HG03025 (cell line): ENCODE measurements at regions not wholly inside any gene's neighbourhood (a gene's known extent, or its start where the extent isn't known, plus 50 kb on each side); places are given as distances from the start of the nearest gene placed in this dataset.

Source experiments
- ATAC-seq: cut with Tn5 transposase; IDR thresholded peaks from one replicate; pipeline ENCODE4 v1.9.1; 2021; ENCODE audit warnings: mild to moderate bottlenecking, moderate library complexity; ENCODE audit not compliant: unreplicated experiment, low FRiP score

DNA sequence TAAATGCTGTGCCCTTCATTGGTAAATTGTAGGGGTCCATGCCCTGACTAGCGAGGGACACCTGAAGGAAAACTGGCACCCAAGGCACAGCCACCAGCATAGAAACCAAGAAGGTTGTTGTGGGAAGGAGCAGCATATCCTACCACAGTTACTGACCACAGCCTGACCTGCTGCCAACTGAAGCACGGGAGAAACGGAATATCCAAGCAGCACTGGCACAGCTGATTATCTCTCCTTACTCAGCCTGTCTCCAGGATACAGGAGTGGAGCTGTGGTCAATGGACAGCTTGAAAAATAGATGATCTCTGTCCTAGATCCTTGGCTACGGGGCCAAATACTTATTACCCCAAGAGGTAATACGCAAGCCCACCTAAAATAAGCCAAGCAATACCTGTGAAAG lies 164.5 kb downstream of the ATPSCKMT start:
- ATAC-seq: no peak

DNA sequence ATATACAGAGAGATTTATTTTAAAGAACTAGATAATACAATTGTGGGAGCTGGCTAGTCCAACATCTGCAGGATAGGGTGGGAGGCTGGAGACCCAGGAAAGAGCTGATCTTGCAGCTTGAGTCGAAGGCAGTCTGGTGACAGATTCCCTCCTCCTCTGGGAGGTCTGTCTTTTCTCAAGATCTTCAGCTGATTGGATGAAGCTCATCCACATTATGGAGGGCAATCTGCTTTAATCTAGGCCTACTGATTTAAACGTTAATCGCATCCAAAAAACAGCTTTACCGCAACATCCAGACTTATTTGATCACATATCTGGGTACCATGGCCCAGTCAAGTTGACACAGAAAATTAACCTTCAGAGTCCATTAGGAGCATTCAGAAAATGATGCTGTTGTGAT lies 168.1 kb downstream of the ATPSCKMT start:
- ATAC-seq: no peak

DNA sequence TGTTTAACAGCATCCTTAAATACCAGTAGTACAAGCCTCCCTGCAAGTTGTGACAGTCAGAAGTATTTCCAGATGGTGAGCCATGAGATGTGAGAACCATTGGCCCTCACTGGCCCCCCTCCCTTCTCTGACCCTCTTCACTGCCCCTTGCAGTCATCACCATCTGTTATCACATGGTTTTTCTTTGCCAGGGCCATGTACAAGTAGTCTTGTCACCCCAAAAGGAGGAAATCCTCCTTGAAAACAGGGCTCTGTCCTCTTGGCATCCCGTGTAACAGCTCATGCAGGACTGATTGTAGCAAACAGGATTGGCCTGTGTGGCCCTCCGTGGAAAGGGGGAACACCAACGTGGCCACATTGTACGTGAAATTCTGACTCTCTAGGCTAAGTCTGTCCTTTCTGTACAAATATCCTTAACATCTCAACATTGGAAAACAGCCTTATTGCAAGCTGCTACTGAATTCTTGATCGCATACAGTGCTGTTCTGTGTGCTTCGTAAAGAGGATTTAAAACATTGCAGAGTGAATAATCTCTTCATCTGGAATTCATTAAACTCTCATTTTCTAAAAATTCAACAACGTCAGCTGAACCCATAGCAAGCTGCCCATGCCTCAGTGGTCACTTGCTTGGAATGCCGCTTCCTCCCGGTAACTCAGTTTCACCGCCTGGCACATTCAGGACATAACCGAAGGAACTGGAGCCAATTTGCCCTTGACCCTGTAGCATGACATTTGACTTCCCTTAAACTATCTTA lies 171.7 kb downstream of the ATPSCKMT start:
- no peak for ATAC-seq

DNA sequence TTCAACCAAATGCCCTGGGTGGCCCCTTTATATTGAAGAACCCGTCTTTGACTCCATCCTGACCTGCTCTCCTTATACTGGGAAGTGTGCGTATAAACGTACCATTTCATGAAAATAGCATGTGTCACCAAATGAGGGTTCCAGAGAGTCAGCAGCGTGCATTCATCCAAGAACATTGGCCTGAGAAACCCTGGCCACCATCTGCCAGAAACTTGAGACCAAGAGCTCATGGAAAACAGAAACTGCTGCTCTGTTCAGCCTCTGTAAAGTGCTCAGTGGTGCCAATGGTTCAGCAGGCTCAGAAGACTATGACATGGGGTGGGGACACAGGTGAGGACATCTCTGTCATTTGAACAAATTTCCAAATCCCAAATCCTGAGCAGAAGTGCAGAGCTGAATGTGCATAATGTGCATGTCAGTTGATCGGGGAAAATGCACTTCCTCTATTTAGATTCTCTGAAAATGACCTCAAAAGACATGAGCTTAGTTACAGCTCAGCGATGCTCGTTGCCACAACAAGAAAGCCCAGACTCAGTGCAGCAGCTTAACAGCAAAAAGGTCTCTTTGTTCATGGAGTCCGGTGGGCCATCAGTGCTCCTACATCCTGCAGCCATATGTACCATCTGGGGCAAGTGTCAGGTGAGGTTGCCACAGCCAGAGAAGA lies 176.1 kb downstream of the ATPSCKMT start:
- no peak for ATAC-seq

DNA sequence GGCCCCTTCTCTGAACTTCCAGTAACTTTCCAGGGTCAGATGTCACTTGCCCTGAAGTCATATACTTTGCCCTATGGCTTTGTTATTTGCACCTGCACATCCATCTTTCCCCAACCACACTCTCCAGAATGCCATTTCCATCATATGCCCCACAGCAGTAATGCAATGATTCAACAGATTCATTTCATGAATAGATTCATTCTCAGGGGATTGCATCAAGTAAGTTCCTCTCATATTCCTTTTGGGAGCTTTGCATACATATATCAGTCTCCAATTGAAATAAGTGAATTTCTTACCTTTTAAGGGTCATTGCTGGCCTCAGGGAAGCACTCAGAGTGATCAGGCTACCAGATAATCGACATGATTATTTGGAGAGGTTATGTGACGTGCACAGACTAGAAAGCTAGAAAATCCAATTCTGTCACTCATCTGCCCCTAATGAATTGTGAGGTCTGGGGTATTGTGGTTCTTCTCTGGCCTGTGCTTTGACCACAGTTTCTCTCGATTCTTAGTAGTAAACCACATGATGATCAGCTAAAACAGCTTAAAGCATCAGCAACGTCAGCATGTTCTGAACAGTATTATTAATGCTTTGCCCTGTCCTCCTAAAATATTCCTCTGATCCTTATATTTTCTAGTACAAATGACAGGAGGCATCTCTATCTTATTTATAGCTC lies 179.9 kb downstream of the ATPSCKMT start:
- ATAC-seq: no peak

DNA sequence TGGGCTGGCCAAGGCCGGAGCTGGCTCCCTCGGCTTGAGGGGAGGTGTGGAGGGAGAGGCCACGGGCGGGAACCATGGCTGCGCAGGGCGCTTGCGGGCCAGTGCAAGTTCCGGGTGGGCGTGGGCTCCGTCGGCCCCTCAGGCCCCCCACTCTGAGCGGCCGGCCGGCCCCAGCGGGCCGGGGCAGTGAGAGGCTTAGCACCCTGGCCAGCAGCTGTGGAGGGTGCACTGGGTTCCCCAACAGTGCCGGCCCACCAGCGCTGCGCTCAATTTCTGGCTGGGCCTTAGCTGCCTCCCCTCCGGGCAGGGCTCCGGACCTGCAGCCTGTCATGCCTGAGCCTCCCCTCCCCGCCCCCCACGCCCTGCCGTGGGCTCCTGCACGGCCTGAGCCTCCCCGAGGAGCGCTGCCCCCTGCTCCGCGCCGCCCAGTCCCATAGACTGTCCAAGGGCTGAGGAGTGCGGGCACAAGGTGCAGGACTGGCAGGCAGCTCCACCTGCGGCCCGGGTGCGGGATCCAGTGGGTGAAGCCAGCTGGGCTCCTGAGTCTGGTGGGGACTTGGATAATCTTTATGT lies 184.2 kb downstream of the ATPSCKMT start:
- no peak for ATAC-seq

DNA sequence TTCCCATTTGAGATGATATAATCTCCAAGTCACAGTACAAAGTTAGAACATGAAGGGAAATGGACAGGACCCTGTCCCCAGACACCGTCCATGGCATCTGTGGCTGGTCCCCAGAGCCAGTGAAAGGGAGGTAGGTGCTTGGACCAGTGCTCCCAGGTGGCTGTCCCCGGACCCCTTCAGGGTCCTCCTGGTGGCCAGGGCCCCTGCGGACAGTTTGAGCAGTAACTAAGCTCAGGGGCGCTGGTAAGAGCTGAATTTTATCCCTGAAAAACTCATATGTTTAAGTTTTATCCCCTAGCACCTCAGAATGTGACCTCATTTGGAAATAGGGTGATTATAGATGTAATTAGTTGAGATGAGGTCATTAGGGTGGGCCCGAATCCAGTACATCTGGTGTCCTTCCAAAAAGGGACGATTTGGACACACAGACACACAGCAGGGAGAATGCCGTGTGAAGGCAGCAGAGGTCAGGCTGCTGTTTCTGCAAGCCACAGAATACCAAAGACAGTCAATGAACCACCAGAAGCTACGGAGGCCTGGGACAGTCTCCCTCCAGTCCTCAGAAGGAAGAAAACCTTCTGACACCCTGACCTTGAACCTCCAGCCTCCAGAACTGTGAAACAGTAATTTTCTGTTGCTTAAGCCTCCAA lies 185.0 kb downstream of the ATPSCKMT start:
- ATAC-seq: no peak

DNA sequence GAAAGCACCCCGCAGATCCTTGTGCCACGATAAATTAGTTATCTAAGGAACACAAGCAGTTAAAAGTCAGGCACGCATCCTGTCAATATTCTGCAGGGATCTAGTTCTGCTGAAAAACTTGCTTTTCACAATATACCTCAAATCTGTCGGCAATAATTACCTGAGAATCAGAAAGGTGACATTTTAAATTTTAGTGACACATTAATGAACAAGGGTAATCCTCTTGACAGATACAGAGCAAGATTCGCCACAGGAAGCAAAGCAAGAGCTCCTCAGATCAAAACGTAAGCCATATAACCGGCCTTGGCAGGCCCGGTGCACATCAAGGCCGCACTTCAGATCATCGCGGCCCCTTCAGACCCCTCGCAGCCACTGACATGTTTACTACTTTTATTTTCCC lies 185.7 kb downstream of the ATPSCKMT start:
- no peak for ATAC-seq

DNA sequence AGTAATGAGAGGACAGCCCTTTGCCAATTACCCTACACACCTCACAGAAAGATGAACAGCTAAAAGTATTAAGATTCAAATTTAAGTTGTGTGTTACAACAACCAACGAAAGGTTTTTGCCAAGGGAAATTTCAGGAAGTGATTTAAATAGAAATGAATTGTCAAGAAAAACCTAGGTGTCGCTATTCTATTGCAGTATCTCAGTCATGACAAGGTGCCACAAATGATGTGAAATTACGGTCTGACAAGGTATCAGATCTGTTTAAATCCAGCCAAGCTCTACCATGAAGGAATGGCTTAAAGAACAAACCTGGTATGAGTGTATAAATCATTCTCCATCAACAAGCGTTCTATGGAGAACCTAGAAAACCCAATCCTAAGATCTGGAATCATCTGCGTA lies 189.7 kb downstream of the ATPSCKMT start:
- no peak for ATAC-seq

DNA sequence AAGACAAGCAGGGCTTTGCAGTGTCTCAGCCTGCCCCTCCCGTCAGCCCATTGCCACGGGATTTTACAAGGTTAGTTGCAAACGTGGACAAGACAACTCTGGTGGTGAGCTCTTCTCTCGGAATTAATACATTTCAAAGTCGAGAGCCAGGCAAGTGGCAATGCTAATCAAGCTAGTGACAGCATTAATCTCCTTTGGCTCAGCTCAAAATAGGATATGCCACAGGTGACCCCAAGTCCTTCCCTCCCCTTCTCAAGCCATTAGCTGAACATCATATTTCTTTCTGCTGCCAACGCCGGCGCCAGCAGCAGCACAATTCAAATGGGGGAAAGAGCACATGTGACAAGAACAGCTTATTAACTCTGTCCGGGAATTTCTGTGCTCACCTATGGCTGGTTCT lies 190.1 kb downstream of the ATPSCKMT start:
- ATAC-seq: no peak

DNA sequence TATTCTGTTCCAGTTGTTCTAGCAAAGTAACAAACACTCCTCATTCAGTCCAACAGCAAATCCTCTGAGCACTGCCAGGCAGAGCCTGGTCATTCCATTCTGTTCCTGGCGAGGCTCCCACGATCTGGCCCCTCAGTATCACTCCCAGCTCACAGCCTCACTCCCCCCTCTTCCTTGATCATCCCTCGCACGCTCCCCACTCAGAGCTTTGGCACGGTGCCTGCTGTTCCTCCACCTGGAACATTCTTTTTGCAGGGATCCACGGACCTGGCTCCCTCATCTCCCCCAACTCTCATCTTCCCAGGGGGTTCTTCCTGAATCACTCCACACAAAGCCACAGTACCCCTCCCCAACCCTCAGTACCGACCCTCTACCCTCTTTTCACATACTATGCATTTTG lies 192.3 kb downstream of the ATPSCKMT start:
- ATAC-seq: no peak

DNA sequence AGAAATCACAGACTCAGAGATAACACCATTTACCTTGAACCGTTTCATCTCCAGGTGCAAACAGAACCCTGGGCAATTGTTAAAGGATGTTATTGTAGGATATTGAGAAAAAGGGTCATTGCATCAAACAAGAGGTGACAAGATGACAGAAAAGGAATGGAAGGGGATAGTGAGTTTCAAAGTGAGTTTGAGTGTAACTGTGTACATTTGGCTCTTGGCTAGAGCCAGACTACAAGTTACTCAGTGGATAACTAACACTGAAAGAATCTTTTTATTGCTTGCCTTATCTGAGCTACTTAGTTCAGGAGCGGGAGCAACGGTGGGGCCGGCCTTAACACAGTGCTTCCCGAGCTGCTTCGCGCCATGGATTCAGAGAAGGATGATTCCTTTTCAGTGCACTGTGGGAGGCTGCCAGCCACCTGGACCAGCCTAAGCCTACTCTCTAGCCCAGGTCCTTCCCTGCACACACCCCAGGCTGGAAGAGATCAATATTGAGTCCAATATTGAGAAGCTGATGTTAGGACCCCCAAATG lies 193.4 kb downstream of the ATPSCKMT start:
- ATAC-seq: no peak

DNA sequence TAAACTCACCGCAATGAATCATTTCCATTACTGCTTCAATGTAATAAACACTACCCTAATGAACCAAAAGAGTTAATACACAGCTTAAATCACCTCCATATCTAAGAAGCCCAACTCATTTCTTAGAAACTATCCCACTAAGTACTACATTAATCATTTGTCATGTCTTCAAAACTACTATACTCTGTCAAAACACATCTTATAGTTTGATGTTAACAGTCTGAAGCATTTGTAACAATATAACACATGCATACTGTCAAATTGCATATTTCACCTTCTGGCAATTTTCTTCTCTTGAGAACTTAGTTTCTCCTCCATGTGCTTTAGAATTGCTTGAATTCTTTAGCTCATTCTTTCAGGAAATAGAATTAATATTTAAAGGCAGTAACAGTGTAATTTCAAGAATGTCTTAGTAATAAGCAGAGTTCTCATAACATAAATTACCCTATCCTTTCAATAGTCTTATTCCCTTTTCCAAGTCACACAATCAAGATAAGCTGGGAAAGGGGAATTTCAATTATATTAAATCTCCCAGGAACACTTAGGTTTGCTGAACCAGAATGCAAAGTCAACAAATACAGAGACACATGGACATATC lies 199.7 kb downstream of the ATPSCKMT start:
- ATAC-seq: no peak

DNA sequence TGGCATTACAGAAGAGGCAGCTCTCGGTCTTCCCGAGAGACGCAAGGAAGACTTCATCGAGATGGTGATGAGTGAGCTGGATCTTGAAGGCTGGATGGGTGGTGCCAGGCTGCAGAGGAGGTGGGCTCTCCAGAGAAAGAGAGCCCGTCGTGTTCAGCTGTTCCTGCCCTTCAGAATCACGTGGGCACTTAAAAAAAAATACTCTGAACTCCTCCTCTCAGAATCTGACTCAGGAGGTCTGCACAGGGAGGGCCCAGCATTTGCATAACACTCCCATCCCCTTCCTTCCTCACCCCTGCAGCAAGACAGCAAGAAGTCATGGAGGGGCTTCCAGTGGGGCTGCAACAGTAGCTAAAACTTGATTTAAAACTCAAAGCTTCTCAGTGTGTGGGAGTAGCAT lies 203.0 kb downstream of the ATPSCKMT start:
- ATAC-seq: no peak

DNA sequence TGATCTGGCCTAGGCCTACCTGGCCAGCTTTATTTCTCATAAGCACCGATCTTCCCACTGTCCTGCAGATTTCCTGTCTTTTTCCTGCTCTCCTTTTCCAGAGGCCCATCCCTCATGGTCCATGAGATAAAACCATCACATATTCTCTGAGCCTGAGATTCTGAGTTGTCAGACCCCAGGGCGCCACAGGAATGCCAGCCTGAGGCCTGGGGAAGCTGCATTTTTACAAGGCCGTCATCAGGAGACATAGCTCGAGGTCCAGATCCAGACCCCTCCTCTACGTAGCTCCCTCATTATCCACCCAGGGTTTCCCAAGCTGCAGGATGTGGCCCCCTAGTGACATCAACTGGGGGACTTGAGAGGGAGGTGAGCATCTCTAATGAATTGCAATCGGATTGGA lies 204.3 kb downstream of the ATPSCKMT start:
- no peak for ATAC-seq

DNA sequence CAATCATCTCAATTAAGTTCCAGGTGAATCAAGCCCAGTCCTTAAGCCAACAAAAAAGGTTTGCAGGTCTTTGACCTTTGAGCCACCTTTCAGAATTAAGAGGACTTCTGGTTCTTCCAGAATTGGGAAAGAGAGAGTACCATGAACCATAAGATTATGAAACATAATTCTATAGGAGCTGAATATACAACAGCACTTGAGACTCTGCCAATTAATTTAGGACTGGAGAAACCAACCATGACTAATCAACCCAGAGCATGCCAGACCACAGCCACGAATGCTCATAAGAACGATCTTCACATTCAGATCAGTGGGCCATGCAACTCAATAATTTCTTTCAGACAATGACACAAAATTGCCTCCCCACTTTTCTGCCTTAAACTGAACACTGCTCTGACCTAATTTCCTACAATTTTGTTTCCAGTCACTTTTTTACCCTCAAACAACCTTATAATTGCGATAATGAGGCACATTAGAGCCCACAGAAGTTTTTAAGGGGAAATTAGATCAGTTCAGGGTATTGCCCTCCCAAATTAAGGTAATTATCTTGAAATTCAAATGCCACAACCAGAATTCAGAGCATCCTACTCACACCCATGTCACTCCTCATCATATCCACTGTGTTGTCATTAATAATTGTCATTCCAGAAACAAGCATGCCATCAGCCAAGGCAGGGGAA lies 213.4 kb downstream of the ATPSCKMT start:
- ATAC-seq: no peak

DNA sequence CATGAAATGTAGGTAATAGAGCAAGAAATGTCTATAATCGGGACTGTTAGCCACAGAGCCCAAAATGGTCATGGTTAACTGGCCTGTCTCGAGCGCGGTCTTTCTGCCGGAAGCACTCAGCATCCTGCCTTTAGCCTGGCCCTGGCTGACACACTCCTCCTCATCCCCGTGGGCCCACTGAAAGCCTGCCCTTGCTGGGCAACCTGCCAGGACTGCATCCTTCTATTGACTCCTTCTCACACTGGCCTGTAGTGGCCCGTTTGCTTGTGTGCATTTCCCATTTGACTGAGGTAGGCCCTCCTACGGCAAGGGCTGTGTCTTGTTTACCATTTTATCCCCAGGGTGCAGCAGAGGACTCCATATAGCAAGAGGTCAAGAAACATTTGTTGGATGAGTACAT lies 215.7 kb downstream of the ATPSCKMT start:
- ATAC-seq: no peak

DNA sequence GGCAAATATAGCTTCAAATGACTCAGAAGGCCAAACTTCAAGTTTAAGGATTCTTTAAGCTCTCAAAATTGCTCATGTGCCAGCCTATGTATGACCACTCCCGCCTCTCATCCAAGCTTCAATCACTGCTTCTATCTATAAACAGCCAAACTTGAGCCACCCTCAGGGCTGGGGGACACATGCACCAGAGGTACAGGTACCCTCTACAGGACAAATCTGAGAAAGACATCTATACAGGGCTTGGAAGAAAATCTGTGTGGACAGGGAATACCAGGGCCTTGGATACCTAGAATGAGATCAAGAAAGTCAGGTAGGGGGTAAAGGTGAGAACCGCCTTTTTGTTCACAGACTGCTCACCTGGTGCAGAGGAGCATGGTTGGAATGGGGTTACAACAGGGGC lies 217.9 kb downstream of the ATPSCKMT start:
- ATAC-seq: no peak

DNA sequence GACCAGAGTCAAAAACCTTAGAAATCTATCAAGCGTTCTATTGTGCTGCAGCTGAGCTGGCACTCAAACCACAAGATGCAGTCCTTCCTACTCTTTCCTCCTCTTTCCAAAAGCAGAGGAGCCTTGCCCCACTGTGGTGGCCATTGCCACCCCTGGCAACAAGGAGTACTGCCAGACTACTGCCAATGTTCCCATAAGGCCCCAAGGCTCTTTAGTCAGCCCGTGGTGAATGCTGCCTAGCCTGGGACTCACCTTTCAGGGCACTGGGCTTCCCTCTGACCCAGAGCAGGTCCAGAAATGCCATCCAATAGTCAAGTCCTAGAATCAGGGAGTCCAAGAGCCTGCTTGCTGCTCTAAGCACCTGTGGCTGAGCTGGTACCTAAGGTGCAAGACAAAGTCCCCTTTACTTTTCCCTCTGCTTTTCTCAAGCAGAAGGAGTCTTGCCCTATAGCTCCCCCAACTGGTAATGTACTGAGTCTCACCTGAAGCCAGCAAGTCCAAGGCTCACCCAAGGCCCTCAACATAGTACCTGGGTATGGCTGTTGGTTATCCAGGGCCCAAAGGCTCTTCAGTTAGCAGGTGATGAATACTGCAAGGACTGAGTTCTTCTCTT lies 219.4 kb downstream of the ATPSCKMT start:
- no peak for ATAC-seq
